HG03354 (cell line): ENCODE measurements at regions not wholly inside any gene's neighbourhood (a gene's known extent, or its start where the extent isn't known, plus 50 kb on each side); places are given as distances from the start of the nearest gene placed in this dataset.

ENCODE experiments used
- ATAC-seq: cut with Tn5 transposase; IDR thresholded peaks from one replicate; pipeline ENCODE4 v1.9.1; 2021; ENCODE audit warnings: mild to moderate bottlenecking; ENCODE audit not compliant: unreplicated experiment, poor library complexity, severe bottlenecking

DNA sequence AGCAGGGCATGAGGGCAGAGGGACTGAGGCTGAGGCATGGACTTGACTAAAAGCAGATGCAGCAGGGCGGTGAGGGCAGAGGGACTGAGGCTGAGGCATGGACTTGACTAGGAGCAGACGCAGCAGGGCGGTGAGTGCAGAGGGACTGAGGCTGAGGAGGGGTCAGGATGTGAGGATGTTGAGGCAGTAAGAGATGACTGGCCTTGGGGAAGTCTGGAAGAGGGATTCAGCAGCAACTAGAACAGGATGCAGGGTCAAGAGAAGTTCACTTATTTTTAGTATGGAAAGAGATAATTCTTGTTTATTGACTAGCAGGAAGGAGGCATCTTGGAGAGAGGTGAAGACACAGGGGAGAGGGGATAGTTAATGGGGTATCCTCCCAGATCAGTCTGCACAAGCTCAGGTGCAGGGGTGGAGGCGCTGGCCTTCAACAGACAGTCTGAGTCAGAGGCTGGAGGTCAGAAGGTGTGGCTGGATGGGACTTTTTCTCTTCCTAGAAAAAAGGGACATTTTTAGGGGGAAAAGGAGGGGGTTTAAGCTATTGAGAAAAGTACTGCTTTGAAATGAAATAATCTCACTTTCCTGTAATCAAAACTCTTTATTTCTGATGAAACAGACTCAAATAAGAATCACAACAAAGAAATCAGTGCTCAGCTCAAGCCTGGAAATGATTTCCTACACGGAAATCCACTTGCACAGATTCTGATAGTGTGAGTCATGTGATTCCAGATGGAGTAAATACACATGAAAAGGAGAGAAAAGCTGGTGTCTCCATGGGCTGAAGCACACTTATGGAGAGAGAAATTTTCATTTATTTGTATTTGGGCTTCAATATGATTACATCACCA, 130.9 kb downstream of the PALM2AKAP2 start:
- no peak for ATAC-seq

DNA sequence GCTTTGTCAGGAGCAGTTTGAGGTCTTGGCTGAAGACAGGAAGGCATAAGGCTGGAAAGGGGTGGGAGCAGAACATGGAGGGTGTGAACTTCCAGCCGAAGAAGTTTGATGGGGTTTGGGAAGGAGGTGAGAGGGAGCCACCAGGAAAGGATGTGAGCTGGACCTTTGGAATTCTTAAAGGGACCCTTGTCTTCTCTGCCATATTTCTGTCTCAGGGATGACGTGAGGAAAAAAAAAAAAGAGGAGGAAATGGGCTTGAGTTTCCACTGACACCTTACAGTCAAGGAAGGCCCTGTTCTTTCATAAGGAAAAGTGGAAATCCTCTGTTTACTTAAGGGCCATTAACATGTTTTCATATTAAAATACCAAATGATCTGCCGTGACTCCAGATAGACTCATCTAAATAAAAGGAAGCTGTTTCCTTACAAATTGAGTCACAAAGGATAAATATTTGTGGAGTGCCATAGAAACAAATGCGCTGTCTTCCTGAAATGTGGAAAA, 132.1 kb downstream of the PALM2AKAP2 start:
- no peak for ATAC-seq

DNA sequence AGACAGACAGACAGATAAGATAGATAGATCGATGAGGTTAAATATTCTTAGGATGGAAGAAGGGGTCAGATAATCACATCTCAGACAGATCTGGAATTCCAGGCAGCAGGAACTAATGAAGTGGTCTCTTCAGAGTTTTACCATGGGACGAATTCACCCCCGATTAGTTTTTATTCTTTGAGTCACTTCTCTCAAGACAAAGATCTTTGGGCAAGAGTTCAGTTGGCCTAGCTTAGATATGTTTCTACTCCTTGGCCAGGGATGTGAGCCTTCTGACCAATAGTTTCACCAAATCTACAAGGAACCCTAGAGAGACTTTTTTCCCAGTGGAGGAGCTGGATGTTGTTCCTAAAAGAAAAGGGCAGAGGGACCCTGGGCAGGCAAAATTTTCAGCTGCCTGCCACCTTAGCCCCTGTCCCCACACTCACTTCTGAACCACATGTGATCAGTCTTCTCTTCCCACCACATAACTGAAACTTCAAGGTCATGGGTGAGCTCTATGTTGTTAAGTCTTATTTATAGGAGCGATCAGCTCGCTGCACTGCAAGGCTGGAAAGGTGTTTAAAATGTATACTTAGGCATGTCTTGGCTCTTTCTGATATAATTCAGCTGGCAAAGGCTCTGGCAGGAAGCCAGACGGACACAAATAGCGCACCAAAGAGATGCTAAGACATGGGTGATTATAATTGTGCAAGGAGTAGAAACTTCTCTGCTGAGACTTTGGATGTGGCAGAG, 132.9 kb downstream of the PALM2AKAP2 start:
- peak; percentile 36 for ATAC-seq

DNA sequence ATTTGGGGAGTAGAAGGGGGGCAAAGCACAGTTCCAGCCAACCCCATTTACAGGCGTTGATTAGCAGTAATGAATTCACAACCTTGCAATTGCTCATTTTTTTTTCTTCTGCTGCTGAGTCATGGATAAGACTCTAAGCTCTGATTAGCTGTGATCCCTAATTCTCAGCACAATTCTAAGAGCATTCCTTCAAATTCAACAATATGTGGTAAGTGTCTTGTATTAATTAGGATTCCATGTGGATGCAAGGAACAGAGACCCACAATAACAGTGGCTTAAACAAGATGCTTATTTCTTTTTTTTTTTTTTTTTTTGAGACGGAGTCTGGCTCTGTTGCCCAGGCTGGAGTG, 133.4 kb downstream of the PALM2AKAP2 start:
- ATAC-seq, result no peak

DNA sequence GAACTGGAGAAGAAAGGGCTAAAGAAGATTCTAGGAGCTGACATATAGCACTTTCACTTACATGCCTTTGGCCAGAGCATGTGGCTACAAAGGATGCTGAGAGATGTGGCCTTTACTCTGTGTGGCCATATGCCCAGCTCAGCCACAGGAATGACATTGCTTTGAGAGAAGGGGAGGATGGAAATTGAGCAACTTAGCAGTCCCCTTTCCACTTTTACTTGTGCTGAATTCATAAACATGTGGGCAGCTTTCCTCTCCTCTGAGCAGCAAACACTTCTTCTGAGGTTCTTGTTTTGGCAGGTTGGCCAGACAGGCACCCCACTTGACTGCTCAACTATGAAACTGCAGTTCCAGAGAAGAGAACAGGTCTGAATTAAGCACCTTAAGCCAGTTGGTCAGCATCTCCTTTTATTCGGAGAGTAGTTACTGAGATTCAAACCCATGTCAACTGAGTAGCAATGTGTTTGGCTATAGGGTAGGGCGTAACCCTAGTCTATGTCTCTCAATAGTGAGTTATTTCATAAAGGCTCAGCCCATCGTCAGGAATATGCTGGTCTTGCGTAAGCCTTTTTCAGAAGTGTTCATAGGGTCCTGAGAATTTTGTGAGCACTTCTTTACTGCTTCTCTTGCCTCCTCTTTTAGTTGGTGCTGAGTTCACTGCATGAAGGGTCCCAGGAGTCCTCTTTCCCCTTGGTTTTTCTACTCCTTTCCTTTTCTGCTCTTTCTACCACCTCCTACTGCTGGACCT, 134.5 kb downstream of the PALM2AKAP2 start:
- ATAC-seq, result peak; percentile 55

DNA sequence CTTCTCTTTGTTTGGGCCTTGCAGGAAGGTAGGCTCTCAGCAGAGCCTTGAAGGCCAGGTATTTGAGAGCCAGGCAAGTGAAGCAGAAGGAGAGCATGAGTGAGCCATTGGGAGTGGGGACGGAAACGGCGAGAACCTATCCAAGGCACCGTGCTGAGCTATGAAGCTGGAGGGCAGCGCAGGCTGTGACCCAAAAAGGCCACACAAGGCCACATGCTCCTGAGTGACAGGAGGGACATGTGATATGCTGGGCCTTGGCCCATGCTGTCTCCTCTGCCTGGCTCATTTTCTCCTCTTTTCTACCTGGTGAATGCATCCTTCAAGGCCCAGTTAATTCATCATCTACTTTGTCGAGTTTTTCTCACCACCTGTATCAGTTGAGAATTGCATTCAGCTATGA, 136.3 kb downstream of the PALM2AKAP2 start:
- no peak for ATAC-seq

DNA sequence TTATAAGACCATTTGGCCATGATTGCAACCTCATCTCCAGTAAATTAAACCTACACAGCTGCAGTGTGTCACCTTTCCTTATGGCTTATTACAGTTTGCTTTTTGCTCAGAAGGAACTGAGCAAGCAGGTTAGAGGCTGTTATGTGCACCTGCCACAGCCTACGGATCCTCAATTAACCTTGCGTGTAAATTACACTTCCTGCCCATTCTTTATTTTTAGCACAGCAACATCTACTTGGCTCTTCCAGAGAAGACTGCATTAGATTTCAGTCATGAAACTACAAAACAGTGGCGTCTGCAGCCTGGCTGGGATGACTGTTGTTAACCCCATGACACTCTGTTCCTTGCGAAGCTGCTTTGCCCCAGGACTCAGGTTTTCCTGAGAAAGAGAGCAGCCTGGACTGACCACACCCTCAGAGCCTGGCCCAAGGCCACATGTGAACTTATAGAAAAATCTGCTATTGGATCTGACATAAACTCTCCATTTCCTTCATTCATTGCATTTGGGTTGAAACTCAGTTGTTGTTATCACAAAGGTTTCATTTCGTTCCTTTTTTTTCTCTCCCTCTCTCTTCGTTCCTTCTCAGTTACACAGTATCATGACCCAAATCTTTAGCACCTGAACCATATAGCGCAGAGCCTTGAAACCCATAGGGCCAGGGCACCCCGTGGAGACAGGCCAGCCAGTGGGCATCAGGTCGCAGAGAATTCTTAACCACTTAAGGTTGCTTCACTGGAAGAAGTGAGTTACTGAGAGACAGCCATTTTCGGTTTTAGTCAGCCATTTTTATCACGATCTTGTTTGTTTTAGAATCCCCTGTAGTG, 138.6 kb downstream of the PALM2AKAP2 start:
- peak; percentile 75 for ATAC-seq

DNA sequence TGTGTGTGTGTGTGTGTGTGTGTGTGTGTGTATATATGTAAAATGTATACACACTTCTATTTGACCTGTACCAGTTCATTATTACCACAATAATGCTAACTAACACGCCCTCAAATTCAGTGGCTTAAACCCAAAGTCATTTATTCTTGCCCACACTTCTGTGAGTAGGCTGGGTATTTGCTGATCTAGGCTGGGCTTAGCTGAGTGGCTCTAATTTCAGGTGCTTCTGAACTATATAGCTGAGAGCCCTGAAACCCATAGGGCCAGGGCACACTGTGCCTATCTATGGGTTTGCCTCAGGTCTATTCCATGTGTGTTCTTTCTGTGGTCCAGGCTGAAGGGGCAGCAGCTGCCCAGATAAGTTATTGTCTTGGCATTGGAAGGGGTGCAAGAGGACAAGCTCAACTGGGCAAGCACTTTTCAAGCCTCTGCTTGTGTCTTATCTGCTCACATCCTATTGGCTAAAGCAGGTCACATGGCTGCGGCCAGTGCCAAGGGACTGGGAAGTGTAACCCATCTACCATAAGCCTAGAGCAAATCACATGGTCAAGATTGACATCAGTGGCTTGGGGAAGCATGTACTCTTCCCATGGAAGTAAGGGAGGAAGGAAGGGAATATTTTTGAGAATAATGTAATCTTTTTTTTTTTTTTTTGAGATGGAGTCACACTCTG, 139.9 kb downstream of the PALM2AKAP2 start:
- no peak for ATAC-seq

DNA sequence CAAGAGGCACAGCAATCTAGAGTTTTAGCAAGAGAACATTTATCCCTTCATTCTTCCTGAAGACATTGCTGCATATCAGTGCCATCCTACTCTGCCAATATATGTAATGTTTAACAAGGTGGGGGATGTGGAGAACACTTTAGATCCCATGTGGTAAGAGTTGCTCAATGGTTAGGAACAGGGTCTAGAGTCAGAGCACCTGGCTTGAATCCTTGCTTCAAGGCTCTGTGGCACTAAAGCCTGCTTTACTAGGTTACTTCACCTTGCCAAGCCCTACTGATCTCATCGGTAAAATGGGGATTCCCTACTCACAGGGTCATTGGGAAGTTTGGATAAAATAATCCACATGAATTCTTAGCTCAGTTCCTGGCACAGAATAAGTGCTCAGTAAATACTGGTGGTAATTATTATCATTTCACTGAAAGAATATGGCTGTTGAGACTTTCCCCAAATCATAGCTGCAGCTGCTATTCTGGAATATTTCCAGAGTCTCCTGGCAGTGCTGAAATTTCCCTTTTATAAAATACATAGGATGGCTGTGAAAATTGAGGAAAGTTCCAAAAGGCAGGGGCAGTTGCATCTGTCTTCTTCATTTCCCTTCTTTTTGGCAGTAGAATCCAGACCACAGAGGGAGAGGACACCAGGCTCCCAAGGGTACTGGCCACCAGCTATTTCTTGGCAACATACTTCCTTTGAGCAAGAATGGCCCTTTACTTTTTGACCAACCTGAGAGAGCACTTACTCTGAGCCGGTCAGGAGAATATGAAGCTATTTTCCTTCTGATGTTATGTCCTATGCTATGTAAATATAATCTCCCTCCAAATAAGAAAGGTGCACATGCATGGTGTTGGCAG, 142.8 kb downstream of the PALM2AKAP2 start:
- ATAC-seq, result no peak

DNA sequence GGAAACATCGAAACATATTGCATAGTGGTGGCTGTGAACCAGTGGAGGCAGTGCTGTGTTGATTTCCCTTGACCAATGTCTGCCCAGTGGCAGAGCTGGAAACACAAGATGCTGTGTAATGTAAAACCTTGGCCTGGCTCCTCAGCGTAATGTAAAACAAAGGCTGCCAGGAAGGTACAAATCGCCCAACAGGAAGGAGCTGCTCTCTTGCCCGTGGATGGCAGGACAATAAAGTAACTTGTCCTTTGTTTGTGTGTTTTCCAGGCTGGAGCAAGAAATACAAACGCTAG, 143.4 kb downstream of the PALM2AKAP2 start:
- no peak for ATAC-seq

DNA sequence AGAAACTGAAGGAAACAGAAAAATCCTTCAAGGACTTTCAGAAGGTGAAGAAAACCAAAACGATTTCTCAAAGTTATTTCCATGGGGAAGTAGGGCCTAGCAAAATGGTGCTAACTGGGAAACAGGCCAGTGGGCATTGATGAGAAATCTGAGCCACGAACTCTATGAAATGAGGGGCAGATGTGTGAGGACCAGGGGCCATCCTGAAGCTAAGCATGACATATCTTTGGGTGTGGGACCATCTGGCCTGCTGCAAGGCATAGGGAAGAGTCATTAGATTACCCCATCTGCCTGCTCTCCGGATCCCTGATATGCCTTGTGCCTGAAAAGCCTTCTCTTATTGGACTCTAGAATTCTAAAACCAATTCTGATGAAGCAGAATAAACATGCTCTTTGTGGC, 143.8 kb downstream of the PALM2AKAP2 start:
- ATAC-seq, result no peak

DNA sequence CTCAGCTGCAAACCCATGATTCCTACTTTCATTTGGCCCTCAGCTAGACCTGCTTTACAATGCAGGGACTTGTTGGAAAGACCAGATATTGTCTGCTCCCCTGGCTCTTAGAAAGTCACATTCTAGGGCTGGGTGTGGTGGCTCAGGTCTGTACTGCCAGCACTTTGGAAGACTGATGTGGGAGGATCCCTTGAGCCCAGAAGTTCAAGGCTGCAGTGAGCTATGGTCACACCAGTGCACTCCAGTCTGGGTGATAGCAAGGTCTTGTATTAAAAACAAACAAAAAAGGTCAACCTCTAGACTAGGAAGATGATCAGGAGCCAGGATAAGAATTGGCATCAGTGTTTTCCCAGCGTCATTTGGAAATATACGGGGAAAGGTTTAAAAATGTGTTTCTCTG, 145.8 kb downstream of the PALM2AKAP2 start:
- no peak for ATAC-seq

DNA sequence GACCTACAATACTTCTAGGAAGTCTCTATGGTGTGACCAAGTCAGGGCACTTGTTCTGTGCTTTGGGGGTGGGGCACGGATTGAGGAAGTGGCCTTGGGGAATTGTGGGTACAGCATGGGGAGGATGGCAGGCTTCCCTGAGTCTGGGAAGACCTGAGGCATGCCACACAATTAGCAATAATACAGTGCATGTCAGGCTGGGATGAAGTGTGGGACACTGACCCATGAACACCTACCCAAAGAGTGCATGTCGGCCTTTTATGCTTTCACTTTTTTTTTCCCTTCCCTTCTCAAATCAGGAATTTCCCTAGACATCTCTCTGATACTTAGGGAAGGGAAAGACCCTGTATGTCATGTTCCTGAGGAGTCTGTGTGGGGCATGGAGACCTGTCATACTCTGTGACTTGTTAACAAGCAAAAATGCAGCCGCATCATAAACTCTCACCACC, 146.4 kb downstream of the PALM2AKAP2 start:
- no peak for ATAC-seq

DNA sequence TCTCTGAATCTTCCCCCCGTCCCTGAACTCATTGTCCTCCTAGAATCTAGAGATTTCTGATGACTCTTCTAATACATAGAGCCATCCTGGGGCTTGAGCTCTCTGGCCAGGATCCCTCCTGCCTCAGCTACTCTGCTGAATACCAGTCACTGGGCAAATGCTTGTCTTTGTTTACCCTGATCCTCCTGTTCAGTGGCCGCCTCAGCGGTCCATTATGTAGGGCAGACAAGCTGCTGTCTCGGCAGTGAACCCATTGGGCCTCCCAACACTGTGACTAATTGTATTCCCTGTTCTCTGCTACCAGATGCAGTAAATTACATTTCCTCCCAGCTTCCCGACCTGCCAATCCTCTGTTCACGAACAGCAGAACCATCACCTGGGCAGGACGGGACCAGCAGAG, 151.6 kb downstream of the PALM2AKAP2 start:
- no peak for ATAC-seq

DNA sequence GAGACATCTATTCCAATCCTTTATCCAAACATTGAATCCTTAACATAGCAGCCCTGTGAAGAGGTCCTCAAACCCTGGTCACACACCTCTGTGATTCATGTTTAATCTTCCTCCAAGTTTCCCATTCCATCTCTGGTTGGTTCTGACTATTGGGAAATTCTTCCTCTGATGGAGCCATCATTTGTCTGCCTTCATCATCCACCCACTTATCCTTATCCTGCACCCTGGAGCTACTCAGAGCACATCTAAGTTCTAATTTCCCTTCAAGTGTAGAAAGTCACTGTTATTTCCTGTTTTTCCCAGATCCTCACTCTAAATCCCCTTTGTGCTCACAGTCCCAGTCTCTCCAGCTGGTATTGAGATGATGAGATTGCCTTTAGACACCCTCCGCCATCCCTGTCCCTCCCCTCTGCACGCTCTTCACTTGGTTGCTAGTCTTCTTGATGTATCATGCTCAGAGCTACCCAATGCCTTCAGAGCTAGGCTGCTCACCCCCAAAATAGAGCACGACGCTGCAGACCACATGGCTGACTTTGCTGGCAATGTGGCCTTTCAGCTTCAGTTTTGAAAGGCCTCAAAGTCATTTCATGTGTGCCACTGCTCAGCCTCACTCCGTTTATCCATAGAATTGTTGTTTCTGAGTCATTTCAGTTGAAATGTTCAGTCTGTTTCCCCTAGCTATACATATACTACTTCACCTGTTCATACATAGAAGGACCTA, 154.3 kb downstream of the PALM2AKAP2 start:
- peak; percentile 52 for ATAC-seq

DNA sequence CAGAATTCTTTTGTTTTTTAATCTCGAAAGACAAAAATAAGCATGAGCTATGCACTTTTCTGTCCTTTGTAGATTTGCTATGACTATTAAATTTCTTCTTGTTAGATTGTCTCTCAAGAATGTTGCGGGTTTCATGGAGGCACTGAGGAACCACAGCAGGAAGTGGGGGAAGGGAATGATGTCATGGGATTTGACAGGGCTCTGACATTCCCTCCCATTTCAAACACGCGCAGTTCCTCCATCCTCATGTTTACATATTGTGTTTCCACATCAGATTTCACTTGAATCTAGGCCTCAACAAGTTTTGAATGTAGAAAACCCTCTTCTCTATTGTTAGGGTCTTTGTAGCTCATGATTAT, 154.8 kb downstream of the PALM2AKAP2 start:
- ATAC-seq, result no peak

DNA sequence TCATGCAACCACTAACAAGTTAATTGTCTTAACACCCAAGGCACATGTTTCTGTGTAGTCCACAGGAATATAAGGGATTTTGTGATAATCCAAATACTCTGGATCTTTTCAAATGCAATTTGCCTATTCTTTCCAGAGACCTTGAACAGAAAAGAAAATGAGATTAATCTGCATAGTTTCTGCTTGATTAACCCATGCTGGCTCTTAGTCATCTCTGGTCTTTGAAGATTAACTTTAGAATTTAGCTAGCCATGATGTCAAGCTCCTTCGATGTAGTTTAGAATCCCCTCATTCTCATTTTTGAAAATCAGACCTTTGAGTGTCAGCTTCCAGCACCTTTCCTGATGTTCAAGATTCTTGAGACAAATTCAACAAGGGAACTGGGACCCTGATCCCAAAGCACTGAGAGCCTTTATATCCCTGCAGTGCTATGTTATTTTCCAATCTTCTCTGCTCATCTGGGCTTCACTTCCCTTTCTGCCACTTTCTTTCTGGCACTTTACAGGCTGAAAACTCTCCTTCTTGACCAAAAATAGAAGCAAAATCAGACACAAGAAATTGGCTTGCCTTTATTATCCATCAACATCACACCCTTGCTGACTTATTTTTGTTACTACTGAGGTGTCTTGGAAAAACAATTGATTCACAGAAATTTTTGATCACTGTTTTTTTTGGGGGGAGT, 155.5 kb downstream of the PALM2AKAP2 start:
- ATAC-seq, result no peak
